ENCODE measurements at regions not wholly inside any gene's neighbourhood (a gene's known extent, or its start where the extent isn't known, plus 50 kb on each side); places are given as distances from the start of the nearest gene placed in this dataset.

DNA sequence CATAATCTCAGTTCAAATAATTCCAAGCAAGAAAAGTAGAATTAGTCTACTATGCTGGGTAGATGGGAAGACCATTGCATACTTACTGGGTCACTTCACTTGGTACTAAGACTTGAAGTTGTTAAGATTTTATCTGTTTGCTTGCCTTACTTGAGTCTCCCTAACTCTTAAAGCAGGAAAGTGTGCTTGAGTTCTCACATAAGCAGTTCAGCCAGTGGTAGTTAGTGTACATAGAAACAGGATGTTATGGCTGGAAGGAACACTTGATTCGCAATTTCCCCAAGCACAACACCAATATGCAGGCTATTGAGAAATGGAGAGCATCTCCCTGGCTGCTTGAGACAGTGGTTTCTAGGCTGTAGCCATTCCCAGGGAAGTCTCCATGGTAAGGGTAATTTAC lies 176.1 kb downstream of the MSL3 start:
- TF ChIP-seq, protein P1, sequence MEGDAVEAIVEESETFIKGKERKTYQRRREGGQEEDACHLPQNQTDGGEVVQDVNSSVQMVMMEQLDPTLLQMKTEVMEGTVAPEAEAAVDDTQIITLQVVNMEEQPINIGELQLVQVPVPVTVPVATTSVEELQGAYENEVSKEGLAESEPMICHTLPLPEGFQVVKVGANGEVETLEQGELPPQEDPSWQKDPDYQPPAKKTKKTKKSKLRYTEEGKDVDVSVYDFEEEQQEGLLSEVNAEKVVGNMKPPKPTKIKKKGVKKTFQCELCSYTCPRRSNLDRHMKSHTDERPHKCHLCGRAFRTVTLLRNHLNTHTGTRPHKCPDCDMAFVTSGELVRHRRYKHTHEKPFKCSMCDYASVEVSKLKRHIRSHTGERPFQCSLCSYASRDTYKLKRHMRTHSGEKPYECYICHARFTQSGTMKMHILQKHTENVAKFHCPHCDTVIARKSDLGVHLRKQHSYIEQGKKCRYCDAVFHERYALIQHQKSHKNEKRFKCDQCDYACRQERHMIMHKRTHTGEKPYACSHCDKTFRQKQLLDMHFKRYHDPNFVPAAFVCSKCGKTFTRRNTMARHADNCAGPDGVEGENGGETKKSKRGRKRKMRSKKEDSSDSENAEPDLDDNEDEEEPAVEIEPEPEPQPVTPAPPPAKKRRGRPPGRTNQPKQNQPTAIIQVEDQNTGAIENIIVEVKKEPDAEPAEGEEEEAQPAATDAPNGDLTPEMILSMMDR (optimal IDR thresholded peaks at IDR 0.05 in 1 of 3, IDR thresholded peaks at IDR 0.05 in 1 of 3, conservative IDR thresholded peaks at IDR 0.05 in 1 of 3; ENCODE audit: extremely low read depth in 1 of 3, insufficient read depth in 2 of 3, low read length in 3 of 3), result no peak
- TF ChIP-seq EZH2 (IDR thresholded peaks at IDR 0.05; ENCODE audit: low read length), result no peak
